Astrocyte (in vitro differentiated cells and primary cell): ENCODE measurements at regions not wholly inside any gene's neighbourhood (a gene's known extent, or its start where the extent isn't known, plus 50 kb on each side); places are given as distances from the start of the nearest gene placed in this dataset.
A peak's percentile ranks its signal among the peaks of the same experiment; 100 is the strongest.

Source experiments
- DNase-seq: peaks from one replicate; pipeline ENCODE4 v3.0.0-alpha.2; 2010; ENCODE audit warnings: low read depth
- FAIRE-seq: peaks from 2 replicates; lab custom pipeline; 2011; peaks lifted over from hg19 to GRCh38; lab: Jason Lieb, UNC
- H2AFZ ChIP-seq: 2 replicates; pipeline ENCODE4 v1.6.0; 2012; ENCODE audit warnings: low read depth, low read length, inconsistent platforms
- H3K27ac ChIP-seq: 2 replicates; pipeline ENCODE4 v1.5.1; 2011; ENCODE audit warnings: low read depth, low read length, inconsistent platforms
- H3K27me3 ChIP-seq: 2 replicates; pipeline ENCODE4 v1.6.0; 2011; ENCODE audit warnings: low read length, inconsistent platforms; ENCODE audit not compliant: insufficient read depth
- H3K36me3 ChIP-seq: 2 replicates; pipeline ENCODE4 v1.5.1; 2011; ENCODE audit warnings: low read length, inconsistent platforms; ENCODE audit not compliant: insufficient read depth
- H3K4me1 ChIP-seq: 2 replicates; pipeline ENCODE4 v1.5.1; 2011; ENCODE audit warnings: low read length, inconsistent platforms; ENCODE audit not compliant: insufficient read depth
- H3K4me2 ChIP-seq: 2 replicates; pipeline ENCODE4 v1.6.0; 2012; ENCODE audit warnings: low read length, inconsistent platforms
- H3K4me3 ChIP-seq: 2 replicates; pipeline ENCODE4 v1.5.1; 2011; ENCODE audit warnings: low read depth, mild to moderate bottlenecking, low read length, inconsistent platforms; ENCODE audit not compliant: insufficient read depth
- H3K79me2 ChIP-seq: 2 replicates; pipeline ENCODE4 v1.6.0; 2012; ENCODE audit warnings: mild to moderate bottlenecking, low read length, inconsistent platforms; ENCODE audit not compliant: insufficient read depth
- H3K9ac ChIP-seq: 2 replicates; pipeline ENCODE4 v1.6.0; 2012; ENCODE audit warnings: mild to moderate bottlenecking, low read length, inconsistent platforms
- H3K9me3 ChIP-seq: 2 replicates; pipeline ENCODE4 v1.5.1; 2012; ENCODE audit warnings: low read depth, mild to moderate bottlenecking, low read length, inconsistent platforms; ENCODE audit not compliant: insufficient read depth
- H4K20me1 ChIP-seq: 2 replicates; pipeline ENCODE4 v1.6.0; 2012; ENCODE audit warnings: low read length, inconsistent platforms; ENCODE audit not compliant: insufficient read depth
- H3K27ac Mint-ChIP-seq: one replicate; pipeline ENCODE4 v1.8.0; 2021; ENCODE audit warnings: mild to moderate bottlenecking, mixed read lengths; ENCODE audit not compliant: unreplicated experiment
- H3K27me3 Mint-ChIP-seq: one replicate; pipeline ENCODE4 v1.8.0; 2021; ENCODE audit warnings: low read depth, mixed read lengths; ENCODE audit not compliant: unreplicated experiment
- H3K36me3 Mint-ChIP-seq: one replicate; pipeline ENCODE4 v1.8.0; 2021; ENCODE audit warnings: low read depth, mixed read lengths; ENCODE audit not compliant: unreplicated experiment
- H3K4me1 Mint-ChIP-seq: one replicate; pipeline ENCODE4 v1.8.0; 2021; ENCODE audit warnings: low read depth, mixed read lengths; ENCODE audit not compliant: unreplicated experiment
- H3K4me3 Mint-ChIP-seq: one replicate; pipeline ENCODE4 v1.8.0; 2021; ENCODE audit warnings: mild to moderate bottlenecking, moderate library complexity, mixed read lengths; ENCODE audit not compliant: unreplicated experiment
- H3K9me3 Mint-ChIP-seq: one replicate; pipeline ENCODE4 v1.8.0; 2021; ENCODE audit warnings: mild to moderate bottlenecking, mixed read lengths; ENCODE audit not compliant: unreplicated experiment
- EZH2 ChIP-seq: IDR thresholded peaks from 2 replicates; pipeline ENCODE4 v1.6.1; 2012; ENCODE audit warnings: mild to moderate bottlenecking, low read length, inconsistent platforms; ENCODE audit not compliant: insufficient read depth
- TF ChIP-seq, protein P1 (sequence below): IDR thresholded peaks from 2 replicates; pipeline ENCODE4 v1.5.1; 2011; ENCODE audit warnings: low read depth, mild to moderate bottlenecking, inconsistent platforms, low read length, moderate library complexity; ENCODE audit not compliant: insufficient read depth

- peaks cover 3% of the 10 kb centered on the region for H3K27me3 Mint-ChIP-seq
- no peak overlapping the region for H3K27ac Mint-ChIP-seq
Measured at GRCh38 chr12:88996200-88996788, 356.0 kb downstream of the DUSP6 start.

DNA sequence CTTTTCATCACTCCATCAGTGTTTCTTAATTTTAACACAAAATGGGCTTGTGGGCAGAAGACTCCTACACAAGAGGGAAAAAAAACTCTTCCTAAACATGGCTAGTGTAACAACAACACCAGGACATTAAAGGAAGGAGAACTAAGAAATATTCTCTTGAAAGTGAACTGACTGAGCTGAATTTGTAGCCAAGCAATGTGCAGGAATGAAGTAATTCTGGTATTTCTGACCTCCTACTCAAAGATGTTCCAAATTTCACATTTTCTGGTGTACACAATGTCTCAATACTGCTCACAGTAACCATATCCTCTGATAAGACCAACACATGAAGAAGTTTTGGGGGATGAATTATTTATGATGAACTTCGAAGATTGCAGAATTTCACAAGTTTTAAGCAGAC is 357.3 kb downstream of the DUSP6 start:
- Histone ChIP-seq H2AFZ (no peak overlapping the region), H4K20me1 (no peaks in the 10 kb centered on the region), H3K4me2 (no peak overlapping the region), H3K4me1 (no peaks in the 10 kb centered on the region), H3K9ac (no peak overlapping the region), H3K27me3 (no peaks in the 10 kb centered on the region), H3K27ac (no peak overlapping the region), H3K4me3 (no peak overlapping the region), H3K9me3 (no peaks in the 10 kb centered on the region), H3K36me3 (no peaks in the 10 kb centered on the region), H3K79me2 (no peaks in the 10 kb centered on the region)
- Mint-ChIP-seq H3K27ac (no peak overlapping the region), H3K4me1 (peaks cover 3% of the 10 kb centered on the region), H3K9me3 (no peaks in the 10 kb centered on the region), H3K27me3 (peaks cover 3% of the 10 kb centered on the region), H3K36me3 (no peaks in the 10 kb centered on the region), H3K4me3 (no peak overlapping the region)
- TF ChIP-seq EZH2 = no peak
- TF ChIP-seq, protein P1, sequence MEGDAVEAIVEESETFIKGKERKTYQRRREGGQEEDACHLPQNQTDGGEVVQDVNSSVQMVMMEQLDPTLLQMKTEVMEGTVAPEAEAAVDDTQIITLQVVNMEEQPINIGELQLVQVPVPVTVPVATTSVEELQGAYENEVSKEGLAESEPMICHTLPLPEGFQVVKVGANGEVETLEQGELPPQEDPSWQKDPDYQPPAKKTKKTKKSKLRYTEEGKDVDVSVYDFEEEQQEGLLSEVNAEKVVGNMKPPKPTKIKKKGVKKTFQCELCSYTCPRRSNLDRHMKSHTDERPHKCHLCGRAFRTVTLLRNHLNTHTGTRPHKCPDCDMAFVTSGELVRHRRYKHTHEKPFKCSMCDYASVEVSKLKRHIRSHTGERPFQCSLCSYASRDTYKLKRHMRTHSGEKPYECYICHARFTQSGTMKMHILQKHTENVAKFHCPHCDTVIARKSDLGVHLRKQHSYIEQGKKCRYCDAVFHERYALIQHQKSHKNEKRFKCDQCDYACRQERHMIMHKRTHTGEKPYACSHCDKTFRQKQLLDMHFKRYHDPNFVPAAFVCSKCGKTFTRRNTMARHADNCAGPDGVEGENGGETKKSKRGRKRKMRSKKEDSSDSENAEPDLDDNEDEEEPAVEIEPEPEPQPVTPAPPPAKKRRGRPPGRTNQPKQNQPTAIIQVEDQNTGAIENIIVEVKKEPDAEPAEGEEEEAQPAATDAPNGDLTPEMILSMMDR = no peak
- no peak for DNase-seq
- FAIRE-seq = peak; percentile 58

More at GRCh38 chr12:88996200-88996788, 356.0 kb downstream of the DUSP6 start:
- Histone ChIP-seq H2AFZ (no peak overlapping the region), H3K9ac (no peak overlapping the region), H3K4me1 (no peaks in the 10 kb centered on the region), H3K27me3 (no peaks in the 10 kb centered on the region), H3K36me3 (no peaks in the 10 kb centered on the region), H3K9me3 (no peaks in the 10 kb centered on the region), H3K79me2 (no peaks in the 10 kb centered on the region), H3K27ac (no peak overlapping the region), H3K4me3 (no peak overlapping the region), H4K20me1 (no peaks in the 10 kb centered on the region), H3K4me2 (no peak overlapping the region)
- no peak for DNase-seq
- H3K4me1 Mint-ChIP-seq = peaks cover 3% of the 10 kb centered on the region
- TF ChIP-seq, protein P1 = no peak
- TF ChIP-seq EZH2 = no peak
- no peaks in the 10 kb centered on the region for H3K36me3 Mint-ChIP-seq
- no peak overlapping the region for H3K4me3 Mint-ChIP-seq
- H3K9me3 Mint-ChIP-seq = no peaks in the 10 kb centered on the region
- FAIRE-seq = no peak

DNA sequence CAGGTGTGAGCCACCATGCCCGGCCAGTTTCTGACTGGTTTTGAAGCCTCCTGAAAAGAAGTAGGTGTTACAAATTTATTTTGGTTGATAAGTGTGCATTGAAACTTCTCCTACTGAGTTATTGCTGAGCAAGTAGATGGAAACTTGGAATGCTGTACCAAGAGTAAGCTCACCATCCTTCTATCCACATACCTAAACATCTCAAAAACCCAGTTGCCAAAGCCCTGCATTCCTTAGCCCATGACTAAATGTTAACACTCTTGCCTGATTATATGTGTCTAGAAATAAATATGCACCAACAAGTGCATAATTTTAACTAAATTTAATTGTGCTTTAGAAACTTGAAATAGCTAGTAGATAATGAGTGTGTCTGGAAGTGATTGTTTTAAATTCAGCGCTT is 357.8 kb downstream of the DUSP6 start:
- Mint-ChIP-seq H3K4me3 (no peak overlapping the region), H3K27me3 (peaks cover 3% of the 10 kb centered on the region), H3K27ac (no peak overlapping the region), H3K4me1 (peaks cover 3% of the 10 kb centered on the region), H3K9me3 (no peaks in the 10 kb centered on the region), H3K36me3 (no peaks in the 10 kb centered on the region)
- Histone ChIP-seq H4K20me1 (no peaks in the 10 kb centered on the region), H3K4me2 (no peak overlapping the region), H3K4me3 (no peak overlapping the region), H3K4me1 (no peaks in the 10 kb centered on the region), H3K36me3 (no peaks in the 10 kb centered on the region), H3K79me2 (no peaks in the 10 kb centered on the region), H3K27me3 (no peaks in the 10 kb centered on the region), H3K9ac (no peak overlapping the region), H3K9me3 (no peaks in the 10 kb centered on the region), H3K27ac (no peak overlapping the region), H2AFZ (no peak overlapping the region)
- TF ChIP-seq, protein P1 = no peak
- TF ChIP-seq EZH2 = no peak
- DNase-seq (peak; percentile 33), FAIRE-seq (peak; percentile 23)
